Mucosa of descending colon (tissue), 3 donors: ENCODE measurements at regions not wholly inside any gene's neighbourhood (a gene's known extent, or its start where the extent isn't known, plus 50 kb on each side); places are given as distances from the start of the nearest gene placed in this dataset.

Source experiments
- ATAC-seq: fragments of 200-7000 bp; cut with Tn5 transposase; one replicate; pipeline ENCODE4 v1.9.1; 2020; ENCODE audit warnings: mild to moderate bottlenecking, moderate library complexity
- DNase-seq, 3 donors: peaks; one replicate each; pipeline ENCODE4 v3.0.0-alpha.2; 2020
- H3K36me3 ChIP-seq: fragments of 200-600 bp; one replicate; pipeline ENCODE4 v1.8.0; 2021; ENCODE audit warnings: low read depth, mild to moderate bottlenecking
- H3K4me1 ChIP-seq: fragments of 200-600 bp; one replicate; pipeline ENCODE4 v1.8.0; 2021; ENCODE audit warnings: low read depth, mild to moderate bottlenecking
- H3K4me3 ChIP-seq: fragments of 200-600 bp; one replicate; pipeline ENCODE4 v1.8.0; 2021; ENCODE audit warnings: mild to moderate bottlenecking
- H3K9me3 ChIP-seq: fragments of 200-600 bp; one replicate; pipeline ENCODE4 v1.8.0; 2021; ENCODE audit warnings: mild to moderate bottlenecking
- CTCF ChIP-seq: fragments of 200-600 bp; IDR thresholded peaks from one replicate; pipeline ENCODE4 v1.8.0; 2022; ENCODE audit warnings: antibody characterized with exemption, mild to moderate bottlenecking
- intact Hi-C, 2 donors: fragments of 100-400 bp; cut with DNase I in 1 of 2; cut with micrococcal nuclease in 1 of 2; formaldehyde crosslinking; loops; one replicate each; pipeline versions ENCODE4 v1.11.0 to v1.11.1; 2022; cut with DNase I, micrococcal nuclease
- donor health status: DM: no; HTN: no; CAD: no; lungs with moderate emphysema.
- donor health status: DM: no; HTN: no; CAD: no.
- donor health status: DM: no; HTN: yes; CAD: no.

- no peaks in the 10 kb centered on the region for H3K9me3 ChIP-seq
- ATAC-seq (no peak), DNase-seq (no peak)
- no peaks in the 10 kb centered on the region for H3K36me3 ChIP-seq
- TF ChIP-seq CTCF, result no peak
- H3K4me1 ChIP-seq, result no peaks in the 10 kb centered on the region
- intact Hi-C loops, result no loop called here
- no peak overlapping the region for H3K4me3 ChIP-seq
These were observed 426.4 kb upstream of the CITED2 start for GRCh38 chr6:139800837-139801236.

DNA sequence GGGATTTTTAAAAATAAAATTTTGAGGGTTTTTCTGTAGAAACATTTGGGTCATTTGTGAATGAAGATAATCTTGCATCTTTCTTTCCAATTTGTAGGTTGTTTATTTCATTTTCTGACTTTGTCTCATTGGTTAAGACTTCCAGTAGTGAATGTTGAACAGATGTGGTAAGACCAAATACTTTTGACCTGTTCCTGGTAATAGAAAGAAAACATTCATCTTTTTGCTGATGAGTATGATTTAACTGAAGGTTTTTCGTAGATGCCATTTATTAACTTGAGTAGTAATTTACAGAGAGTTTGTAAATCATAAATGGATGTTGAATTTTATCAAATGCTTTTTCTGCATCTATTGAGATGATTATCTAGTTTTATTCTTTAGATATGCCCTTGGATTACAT lies 416.1 kb upstream of the CITED2 start:
- Histone ChIP-seq H3K36me3 (no peaks in the 10 kb centered on the region), H3K4me1 (no peaks in the 10 kb centered on the region), H3K9me3 (no peaks in the 10 kb centered on the region), H3K4me3 (no peak overlapping the region)
- DNase-seq (no peak), ATAC-seq (no peak)
- TF ChIP-seq CTCF, result no peak
- intact Hi-C loops, result no loop called here

GRCh38 chr6:139784222-139784769 lies 409.8 kb upstream of the CITED2 start:
- Histone ChIP-seq H3K4me3 (no peak overlapping the region), H3K36me3 (no peaks in the 10 kb centered on the region), H3K4me1 (no peaks in the 10 kb centered on the region), H3K9me3 (peaks cover 8% of the 10 kb centered on the region)
- DNase-seq, result no peak
- no peak for TF ChIP-seq CTCF
- intact Hi-C loops, result no loop called here
- ATAC-seq, result no peak

- TF ChIP-seq CTCF, result no peak
- no peaks in the 10 kb centered on the region for H3K4me1 ChIP-seq
- ATAC-seq (no peak), DNase-seq (no peak)
- intact Hi-C loops, result no loop called here
- no peak overlapping the region for H3K4me3 ChIP-seq
- no peaks in the 10 kb centered on the region for H3K36me3 ChIP-seq
- H3K9me3 ChIP-seq, result peaks cover 8% of the 10 kb centered on the region
These were observed 405.7 kb upstream of the CITED2 start for GRCh38 chr6:139779988-139780774.

- DNase-seq (no peak), ATAC-seq (no peak)
- intact Hi-C loops, result no loop called here
- TF ChIP-seq CTCF, result no peak
- H3K4me1 ChIP-seq, result no peaks in the 10 kb centered on the region
- H3K9me3 ChIP-seq, result no peaks in the 10 kb centered on the region
- no peak overlapping the region for H3K4me3 ChIP-seq
- no peaks in the 10 kb centered on the region for H3K36me3 ChIP-seq
These were observed 404.2 kb upstream of the CITED2 start for GRCh38 chr6:139778688-139779087.
